ENCODE measurements at regions not wholly inside any gene's neighbourhood (a gene's known extent, or its start where the extent isn't known, plus 50 kb on each side); places are given as distances from the start of the nearest gene placed in this dataset.

- no peak for TF ChIP-seq CTCF (IDR thresholded peaks at IDR 0.05; ENCODE audit: low read depth, low read length, poor library complexity, severe bottlenecking)
- no peak for TF ChIP-seq EZH2phosphoT487 (IDR thresholded peaks at IDR 0.05; ENCODE audit: borderline replicate concordance, low read length)
Observed at GRCh38 chr21:39110431-39110830, 72.8 kb downstream of the PSMG1 start.
